Lower leg skin (tissue), 4 donors: ENCODE measurements at regions not wholly inside any gene's neighbourhood (a gene's known extent, or its start where the extent isn't known, plus 50 kb on each side); places are given as distances from the start of the nearest gene placed in this dataset.

Experiments used
- DNase-seq, 2 donors: peaks; one replicate each; pipeline ENCODE4 v3.0.0-alpha.2; 2019; ENCODE audit warnings: low spot score in 2 of 2
- H3K4me3 ChIP-seq: fragments of 200-600 bp; sonication (generic); 2 replicates; pipeline ENCODE4 v1.5.1; 2017; ENCODE audit warnings: mild to moderate bottlenecking, low read depth; ENCODE audit not compliant: poor library complexity, severe bottlenecking
- CTCF ChIP-seq, 3 donors: fragments of 450-650 bp; IDR thresholded peaks; one replicate each; pipeline ENCODE4 v1.5.1; 2016; ENCODE audit warnings: antibody characterized with exemption in 3 of 3, mild to moderate bottlenecking in 3 of 3, moderate library complexity in 2 of 3
- POLR2A ChIP-seq, 2 donors: fragments of 450-650 bp; IDR thresholded peaks; one replicate each; pipeline ENCODE4 v1.6.1; 2016 to 2017; ENCODE audit warnings: antibody characterized with exemption in 2 of 2, mild to moderate bottlenecking in 1 of 2, moderate library complexity in 1 of 2
- WGBS, 2 donors: methylation state at CpG; one replicate each; pipeline ENCODE4 v1.1.5; 2018; 5-methylcytosine and 5-hydroxymethylcytosine counted together
- intact Hi-C: fragments of 100-400 bp; cut with DNase I; formaldehyde crosslinking; loops from one replicate; pipeline ENCODE4 v1.15.0; 2023; ENCODE audit warnings: low total_unique reads

GRCh38 chr10:20405761-20406160 lies 491.4 kb downstream of the NEBL start:
- TF ChIP-seq POLR2A (IDR thresholded peaks at IDR 0.05) (no peak), CTCF (IDR thresholded peaks at IDR 0.05) (no peak)
- DNase-seq: no peak
- 77 to 81% methylated on average over 4 of the region's 4 CpGs for WGBS, 2 donors
- intact Hi-C loops: no loop called here
- no peak overlapping the region for H3K4me3 ChIP-seq

DNA sequence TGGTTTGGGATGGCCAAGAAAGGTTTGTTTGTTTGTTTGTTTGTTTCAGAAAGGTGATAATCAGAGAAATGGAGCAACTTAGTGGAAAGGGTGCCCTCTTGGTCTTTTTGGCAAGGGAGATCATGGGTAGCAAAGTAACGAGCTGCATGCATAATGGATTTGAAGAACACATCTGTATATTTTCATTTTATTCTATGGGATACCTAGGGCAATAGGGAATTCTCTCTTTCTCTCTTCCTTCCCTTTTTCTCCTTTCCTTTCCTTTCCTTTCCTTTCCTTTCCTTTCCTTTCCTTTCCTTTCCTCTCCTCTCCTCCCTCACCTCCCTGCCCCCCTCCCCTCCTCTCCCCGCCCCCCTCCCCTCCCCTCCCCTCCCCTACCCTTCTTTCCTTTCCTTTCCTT lies 492.1 kb downstream of the NEBL start:
- 76 to 90% methylated on average over 1 of the region's 2 CpGs for WGBS, 2 donors
- no peak overlapping the region for H3K4me3 ChIP-seq
- intact Hi-C loops: no loop called here
- no peak for DNase-seq
- TF ChIP-seq CTCF (IDR thresholded peaks at IDR 0.05) (no peak), POLR2A (IDR thresholded peaks at IDR 0.05) (no peak)

- no peak for TF ChIP-seq CTCF (IDR thresholded peaks at IDR 0.05)
- TF ChIP-seq POLR2A (IDR thresholded peaks at IDR 0.05): no peak
- intact Hi-C loops: no loop called here
- DNase-seq: no peak
- 81 to 86% methylated on average over 2 of the region's 2 CpGs for WGBS, 2 donors
- no peak overlapping the region for H3K4me3 ChIP-seq
These were observed 497.3 kb downstream of the NEBL start for GRCh38 chr10:20399772-20400171.

DNA sequence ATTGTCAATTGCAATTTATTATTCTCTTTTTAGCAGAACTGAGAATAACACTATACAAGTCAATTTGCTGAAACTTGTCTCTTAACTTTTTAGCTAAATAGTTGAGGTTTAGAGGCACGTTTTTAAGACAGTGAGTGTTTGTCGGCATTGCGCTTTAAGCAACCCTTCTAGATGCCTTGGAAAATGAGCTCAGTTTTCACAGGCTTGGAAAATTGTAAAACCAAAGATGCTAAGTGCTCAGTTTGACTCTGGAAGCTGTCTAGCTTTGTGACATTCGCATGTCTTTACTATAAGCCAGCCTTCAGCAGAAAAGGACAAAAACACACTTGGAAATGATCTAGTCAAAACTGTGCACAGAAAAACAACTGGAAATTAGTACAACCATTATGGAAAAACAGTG lies 500.4 kb downstream of the NEBL start:
- no peak for DNase-seq
- WGBS, 2 donors: 69 to 72% methylated on average over 4 of the region's 4 CpGs
- no peak overlapping the region for H3K4me3 ChIP-seq
- intact Hi-C loops: no loop called here
- no peak for TF ChIP-seq POLR2A (IDR thresholded peaks at IDR 0.05)
- no peak for TF ChIP-seq CTCF (IDR thresholded peaks at IDR 0.05)

GRCh38 chr10:20396205-20396604 lies 500.9 kb downstream of the NEBL start:
- TF ChIP-seq CTCF (IDR thresholded peaks at IDR 0.05) (no peak), POLR2A (IDR thresholded peaks at IDR 0.05) (no peak)
- intact Hi-C loops: no loop called here
- no peak for DNase-seq
- WGBS, 2 donors: 56 to 58% methylated on average over 4 of the region's 4 CpGs
- no peak overlapping the region for H3K4me3 ChIP-seq

GRCh38 chr10:20391629-20392028 lies 505.5 kb downstream of the NEBL start:
- WGBS, 2 donors: 93 to 94% methylated on average over 3 of the region's 3 CpGs
- no peak overlapping the region for H3K4me3 ChIP-seq
- intact Hi-C loops: no loop called here
- DNase-seq: no peak
- TF ChIP-seq POLR2A (IDR thresholded peaks at IDR 0.05) (no peak), CTCF (IDR thresholded peaks at IDR 0.05) (no peak)
